ENCODE measurements at regions not wholly inside any gene's neighbourhood (a gene's known extent, or its start where the extent isn't known, plus 50 kb on each side); places are given as distances from the start of the nearest gene placed in this dataset.

- no peak for TF ChIP-seq GATA2 (IDR thresholded peaks at IDR 0.05; ENCODE audit: low read depth, low read length)
- no peak for TF ChIP-seq GATA3 (IDR thresholded peaks at IDR 0.05; ENCODE audit: low read depth, low read length)
Measured at GRCh38 chr9:11338130-11338529, 725.3 kb upstream of the PTPRD start.
